ENCODE measurements at regions not wholly inside any gene's neighbourhood (a gene's known extent, or its start where the extent isn't known, plus 50 kb on each side); places are given as distances from the start of the nearest gene placed in this dataset.

DNA sequence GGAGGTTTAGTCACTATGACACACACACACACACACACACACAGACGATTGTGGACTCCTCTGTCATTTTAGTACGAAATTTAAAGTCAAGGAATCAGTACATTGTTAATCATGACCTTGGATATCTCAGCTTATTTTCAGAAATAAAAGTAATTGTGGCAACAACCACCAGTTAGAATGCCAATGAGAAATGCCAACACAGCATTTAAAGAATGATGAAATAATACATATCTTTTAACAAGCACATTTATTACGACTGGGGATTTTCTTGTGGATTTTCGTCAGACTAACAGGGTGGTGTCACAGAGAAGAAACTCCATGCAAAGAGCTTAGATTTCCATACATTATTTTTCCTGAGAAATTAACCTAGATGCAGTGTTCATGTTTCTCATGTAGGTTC, 1289.4 kb downstream of the AACS start (continued):
- TF ChIP-seq, protein P1, sequence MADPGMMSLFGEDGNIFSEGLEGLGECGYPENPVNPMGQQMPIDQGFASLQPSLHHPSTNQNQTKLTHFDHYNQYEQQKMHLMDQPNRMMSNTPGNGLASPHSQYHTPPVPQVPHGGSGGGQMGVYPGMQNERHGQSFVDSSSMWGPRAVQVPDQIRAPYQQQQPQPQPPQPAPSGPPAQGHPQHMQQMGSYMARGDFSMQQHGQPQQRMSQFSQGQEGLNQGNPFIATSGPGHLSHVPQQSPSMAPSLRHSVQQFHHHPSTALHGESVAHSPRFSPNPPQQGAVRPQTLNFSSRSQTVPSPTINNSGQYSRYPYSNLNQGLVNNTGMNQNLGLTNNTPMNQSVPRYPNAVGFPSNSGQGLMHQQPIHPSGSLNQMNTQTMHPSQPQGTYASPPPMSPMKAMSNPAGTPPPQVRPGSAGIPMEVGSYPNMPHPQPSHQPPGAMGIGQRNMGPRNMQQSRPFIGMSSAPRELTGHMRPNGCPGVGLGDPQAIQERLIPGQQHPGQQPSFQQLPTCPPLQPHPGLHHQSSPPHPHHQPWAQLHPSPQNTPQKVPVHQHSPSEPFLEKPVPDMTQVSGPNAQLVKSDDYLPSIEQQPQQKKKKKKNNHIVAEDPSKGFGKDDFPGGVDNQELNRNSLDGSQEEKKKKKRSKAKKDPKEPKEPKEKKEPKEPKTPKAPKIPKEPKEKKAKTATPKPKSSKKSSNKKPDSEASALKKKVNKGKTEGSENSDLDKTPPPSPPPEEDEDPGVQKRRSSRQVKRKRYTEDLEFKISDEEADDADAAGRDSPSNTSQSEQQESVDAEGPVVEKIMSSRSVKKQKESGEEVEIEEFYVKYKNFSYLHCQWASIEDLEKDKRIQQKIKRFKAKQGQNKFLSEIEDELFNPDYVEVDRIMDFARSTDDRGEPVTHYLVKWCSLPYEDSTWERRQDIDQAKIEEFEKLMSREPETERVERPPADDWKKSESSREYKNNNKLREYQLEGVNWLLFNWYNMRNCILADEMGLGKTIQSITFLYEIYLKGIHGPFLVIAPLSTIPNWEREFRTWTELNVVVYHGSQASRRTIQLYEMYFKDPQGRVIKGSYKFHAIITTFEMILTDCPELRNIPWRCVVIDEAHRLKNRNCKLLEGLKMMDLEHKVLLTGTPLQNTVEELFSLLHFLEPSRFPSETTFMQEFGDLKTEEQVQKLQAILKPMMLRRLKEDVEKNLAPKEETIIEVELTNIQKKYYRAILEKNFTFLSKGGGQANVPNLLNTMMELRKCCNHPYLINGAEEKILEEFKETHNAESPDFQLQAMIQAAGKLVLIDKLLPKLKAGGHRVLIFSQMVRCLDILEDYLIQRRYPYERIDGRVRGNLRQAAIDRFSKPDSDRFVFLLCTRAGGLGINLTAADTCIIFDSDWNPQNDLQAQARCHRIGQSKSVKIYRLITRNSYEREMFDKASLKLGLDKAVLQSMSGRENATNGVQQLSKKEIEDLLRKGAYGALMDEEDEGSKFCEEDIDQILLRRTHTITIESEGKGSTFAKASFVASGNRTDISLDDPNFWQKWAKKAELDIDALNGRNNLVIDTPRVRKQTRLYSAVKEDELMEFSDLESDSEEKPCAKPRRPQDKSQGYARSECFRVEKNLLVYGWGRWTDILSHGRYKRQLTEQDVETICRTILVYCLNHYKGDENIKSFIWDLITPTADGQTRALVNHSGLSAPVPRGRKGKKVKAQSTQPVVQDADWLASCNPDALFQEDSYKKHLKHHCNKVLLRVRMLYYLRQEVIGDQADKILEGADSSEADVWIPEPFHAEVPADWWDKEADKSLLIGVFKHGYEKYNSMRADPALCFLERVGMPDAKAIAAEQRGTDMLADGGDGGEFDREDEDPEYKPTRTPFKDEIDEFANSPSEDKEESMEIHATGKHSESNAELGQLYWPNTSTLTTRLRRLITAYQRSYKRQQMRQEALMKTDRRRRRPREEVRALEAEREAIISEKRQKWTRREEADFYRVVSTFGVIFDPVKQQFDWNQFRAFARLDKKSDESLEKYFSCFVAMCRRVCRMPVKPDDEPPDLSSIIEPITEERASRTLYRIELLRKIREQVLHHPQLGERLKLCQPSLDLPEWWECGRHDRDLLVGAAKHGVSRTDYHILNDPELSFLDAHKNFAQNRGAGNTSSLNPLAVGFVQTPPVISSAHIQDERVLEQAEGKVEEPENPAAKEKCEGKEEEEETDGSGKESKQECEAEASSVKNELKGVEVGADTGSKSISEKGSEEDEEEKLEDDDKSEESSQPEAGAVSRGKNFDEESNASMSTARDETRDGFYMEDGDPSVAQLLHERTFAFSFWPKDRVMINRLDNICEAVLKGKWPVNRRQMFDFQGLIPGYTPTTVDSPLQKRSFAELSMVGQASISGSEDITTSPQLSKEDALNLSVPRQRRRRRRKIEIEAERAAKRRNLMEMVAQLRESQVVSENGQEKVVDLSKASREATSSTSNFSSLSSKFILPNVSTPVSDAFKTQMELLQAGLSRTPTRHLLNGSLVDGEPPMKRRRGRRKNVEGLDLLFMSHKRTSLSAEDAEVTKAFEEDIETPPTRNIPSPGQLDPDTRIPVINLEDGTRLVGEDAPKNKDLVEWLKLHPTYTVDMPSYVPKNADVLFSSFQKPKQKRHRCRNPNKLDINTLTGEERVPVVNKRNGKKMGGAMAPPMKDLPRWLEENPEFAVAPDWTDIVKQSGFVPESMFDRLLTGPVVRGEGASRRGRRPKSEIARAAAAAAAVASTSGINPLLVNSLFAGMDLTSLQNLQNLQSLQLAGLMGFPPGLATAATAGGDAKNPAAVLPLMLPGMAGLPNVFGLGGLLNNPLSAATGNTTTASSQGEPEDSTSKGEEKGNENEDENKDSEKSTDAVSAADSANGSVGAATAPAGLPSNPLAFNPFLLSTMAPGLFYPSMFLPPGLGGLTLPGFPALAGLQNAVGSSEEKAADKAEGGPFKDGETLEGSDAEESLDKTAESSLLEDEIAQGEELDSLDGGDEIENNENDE (IDR thresholded peaks at IDR 0.05; ENCODE audit: insufficient replicate concordance, low read length) = no peak
- TF ChIP-seq SIN3A (conservative IDR thresholded peaks at IDR 0.05 in 1 of 2, IDR thresholded peaks at IDR 0.05 in 1 of 2; ENCODE audit: low read depth in 1 of 2, low read length in 2 of 2) = no peak
- TF ChIP-seq RNF2 (IDR thresholded peaks at IDR 0.05; ENCODE audit: borderline replicate concordance, low read depth, low read length, missing control alignments, poor library complexity, severe bottlenecking) = no peak
- no peak for TF ChIP-seq KDM1A (IDR thresholded peaks at IDR 0.05; ENCODE audit: borderline replicate concordance, low read length)
